H9 (cell line): ENCODE measurements at regions not wholly inside any gene's neighbourhood (a gene's known extent, or its start where the extent isn't known, plus 50 kb on each side); places are given as distances from the start of the nearest gene placed in this dataset.

Experiments
- DNase-seq: peaks from one replicate; pipeline ENCODE4 v3.0.0-alpha.2; 2017
- H2AFZ ChIP-seq: one replicate; pipeline ENCODE4 v1.6.1; 2013; ENCODE audit warnings: mild to moderate bottlenecking, low read length, control low read depth, moderate library complexity
- H2AK5ac ChIP-seq: 2 replicates; pipeline ENCODE4 v1.6.1; 2013; ENCODE audit warnings: low read length, control low read depth, mixed read lengths; ENCODE audit not compliant: insufficient read length
- H2BK120ac ChIP-seq: one replicate; pipeline ENCODE4 v1.6.1; 2013; ENCODE audit warnings: low read depth, mild to moderate bottlenecking, low read length, control low read depth, inconsistent platforms; ENCODE audit not compliant: poor library complexity, severe bottlenecking
- H2BK12ac ChIP-seq: 2 replicates; pipeline ENCODE4 v1.6.1; 2013; ENCODE audit warnings: low read length, control low read depth, mixed read lengths, low read depth; ENCODE audit not compliant: insufficient read length
- H2BK15ac ChIP-seq: 2 replicates; pipeline ENCODE4 v1.6.1; 2013; ENCODE audit warnings: low read depth, low read length, control low read depth
- H2BK20ac ChIP-seq: one replicate; pipeline ENCODE4 v1.6.1; 2013; ENCODE audit warnings: low read depth, mild to moderate bottlenecking, low read length, control low read depth, inconsistent platforms; ENCODE audit not compliant: poor library complexity, severe bottlenecking
- H2BK5ac ChIP-seq: 2 replicates; pipeline ENCODE4 v1.6.1; 2013; ENCODE audit warnings: low read length, control low read depth, mixed read lengths; ENCODE audit not compliant: insufficient read length
- H3K14ac ChIP-seq: 2 replicates; pipeline ENCODE4 v1.6.1; 2013; ENCODE audit warnings: low read length, control low read depth; ENCODE audit not compliant: insufficient read depth
- H3K18ac ChIP-seq: 2 replicates; pipeline ENCODE4 v1.6.1; 2013; ENCODE audit warnings: low read depth, mild to moderate bottlenecking, mixed read lengths, low read length, control low read depth; ENCODE audit not compliant: insufficient read length
- H3K23ac ChIP-seq: 2 replicates; pipeline ENCODE4 v1.6.1; 2013; ENCODE audit warnings: low read length, control low read depth, mixed read lengths, low read depth; ENCODE audit not compliant: insufficient read length
- H3K23me2 ChIP-seq: 2 replicates; pipeline ENCODE4 v1.6.1; 2013; ENCODE audit warnings: low read depth, mild to moderate bottlenecking, mixed read lengths, low read length, control low read depth; ENCODE audit not compliant: insufficient read length, poor library complexity, severe bottlenecking
- H3K27ac ChIP-seq: 2 replicates; pipeline ENCODE4 v1.5.1; 2013; ENCODE audit warnings: low read length, control low read depth, mixed read lengths, low read depth; ENCODE audit not compliant: insufficient read length
- H3K27me3 ChIP-seq: 2 replicates; pipeline ENCODE4 v1.6.1; 2013; ENCODE audit warnings: low read length, control low read depth, inconsistent platforms; ENCODE audit not compliant: insufficient read depth
- H3K4ac ChIP-seq: 2 replicates; pipeline ENCODE4 v1.6.1; 2013; ENCODE audit warnings: low read depth, mild to moderate bottlenecking, control low read depth, inconsistent platforms, low read length, moderate library complexity
- H3K4me1 ChIP-seq: 2 replicates; pipeline ENCODE4 v1.6.1; 2013; ENCODE audit warnings: low read length, control low read depth, inconsistent platforms; ENCODE audit not compliant: insufficient read depth
- H3K4me2 ChIP-seq: 2 replicates; pipeline ENCODE4 v1.6.1; 2013; ENCODE audit warnings: low read length, control low read depth, mixed read lengths; ENCODE audit not compliant: insufficient read length, insufficient read depth
- H3K56ac ChIP-seq: 2 replicates; pipeline ENCODE4 v1.6.1; 2013; ENCODE audit warnings: low read depth, mild to moderate bottlenecking, mixed read lengths, low read length, control low read depth; ENCODE audit not compliant: insufficient read length
- H3K79me1 ChIP-seq: 2 replicates; pipeline ENCODE4 v1.6.1; 2013; ENCODE audit warnings: low read depth, mild to moderate bottlenecking, moderate library complexity, low read length, control low read depth, inconsistent platforms; ENCODE audit not compliant: insufficient read depth, poor library complexity, severe bottlenecking
- H3K79me2 ChIP-seq: 2 replicates; pipeline ENCODE4 v1.6.1; 2013; ENCODE audit warnings: low read length, control low read depth, inconsistent platforms; ENCODE audit not compliant: insufficient read depth
- H3K9ac ChIP-seq: 2 replicates; pipeline ENCODE4 v1.6.1; 2013; ENCODE audit warnings: low read length, control low read depth, mixed read lengths; ENCODE audit not compliant: insufficient read length; ENCODE audit errors: extremely low read depth
- H3K9me3 ChIP-seq: one replicate; pipeline ENCODE4 v1.6.1; 2013; ENCODE audit warnings: low read depth, low read length, inconsistent platforms; ENCODE audit not compliant: control insufficient read depth
- H3T11ph ChIP-seq: one replicate; pipeline ENCODE4 v1.6.1; 2013; ENCODE audit warnings: mild to moderate bottlenecking, low read length, control low read depth, inconsistent platforms
- H4K20me1 ChIP-seq: one replicate; pipeline ENCODE4 v1.6.1; 2013; ENCODE audit not compliant: control insufficient read depth, insufficient read length, insufficient read depth
- H4K5ac ChIP-seq: 2 replicates; pipeline ENCODE4 v1.6.1; 2013; ENCODE audit warnings: low read depth, mild to moderate bottlenecking, mixed read lengths, low read length, control low read depth; ENCODE audit not compliant: insufficient read length
- H4K8ac ChIP-seq: replicated peaks from 2 replicates; pipeline ENCODE4 v1.6.1; 2013; ENCODE audit warnings: low read length, control low read depth, mixed read lengths, low read depth; ENCODE audit not compliant: insufficient read length
- H4K91ac ChIP-seq: 2 replicates; pipeline ENCODE4 v1.6.1; 2013; ENCODE audit warnings: low read depth, mild to moderate bottlenecking, moderate library complexity, mixed read lengths, low read length, control low read depth; ENCODE audit not compliant: insufficient read length
- H3K27ac Mint-ChIP-seq, 3 experiments: 2 replicates in 2 of 3; 3 replicates in 1 of 3; pipeline ENCODE4 v1.8.0; 2020 to 2021; ENCODE audit warnings: mixed read lengths in 3 of 3, mild to moderate bottlenecking in 1 of 3, moderate library complexity in 1 of 3
- H3K27me3 Mint-ChIP-seq: 2 replicates; pipeline ENCODE4 v1.8.0; 2021; ENCODE audit warnings: low read depth, mild to moderate bottlenecking, moderate library complexity, mixed read lengths
- H3K36me3 Mint-ChIP-seq, 3 experiments: 2 replicates in 2 of 3; 3 replicates in 1 of 3; pipeline ENCODE4 v1.8.0; 2020 to 2021; ENCODE audit warnings: low read depth in 3 of 3, mixed read lengths in 3 of 3; ENCODE audit not compliant: insufficient read depth in 1 of 3
- H3K4me1 Mint-ChIP-seq, 2 experiments: 2 replicates each; pipeline ENCODE4 v1.8.0; 2020; ENCODE audit warnings: mixed read lengths in 2 of 2
- H3K4me3 Mint-ChIP-seq, 2 experiments: 2 replicates in 1 of 2; 3 replicates in 1 of 2; pipeline ENCODE4 v1.8.0; 2020 to 2021; ENCODE audit warnings: mild to moderate bottlenecking in 2 of 2, mixed read lengths in 2 of 2, moderate library complexity in 1 of 2
- H3K9me3 Mint-ChIP-seq, 2 experiments: 2 replicates in 1 of 2; 3 replicates in 1 of 2; pipeline ENCODE4 v1.8.0; 2020; ENCODE audit warnings: mild to moderate bottlenecking in 2 of 2, mixed read lengths in 2 of 2, moderate library complexity in 1 of 2
- WGBS: extraction: QIAGEN DNeasy Blood & Tissue Kit; methylation state at CpG from one replicate; pipeline ENCODE4 v1.1.7; 2013; ENCODE audit warnings: missing lambda C conversion rate, low lambda C conversion rate, mixed read lengths; ENCODE audit not compliant: insufficient read length; ENCODE audit errors: extremely low coverage; 5-methylcytosine and 5-hydroxymethylcytosine counted together
- TF ChIP-seq, protein P1 (sequence below): fragments of 200-600 bp; sonication (generic); conservative IDR thresholded peaks from 3 replicates; pipeline ENCODE4 v1.8.0; 2021; ENCODE audit warnings: antibody characterized with exemption, mild to moderate bottlenecking

DNA sequence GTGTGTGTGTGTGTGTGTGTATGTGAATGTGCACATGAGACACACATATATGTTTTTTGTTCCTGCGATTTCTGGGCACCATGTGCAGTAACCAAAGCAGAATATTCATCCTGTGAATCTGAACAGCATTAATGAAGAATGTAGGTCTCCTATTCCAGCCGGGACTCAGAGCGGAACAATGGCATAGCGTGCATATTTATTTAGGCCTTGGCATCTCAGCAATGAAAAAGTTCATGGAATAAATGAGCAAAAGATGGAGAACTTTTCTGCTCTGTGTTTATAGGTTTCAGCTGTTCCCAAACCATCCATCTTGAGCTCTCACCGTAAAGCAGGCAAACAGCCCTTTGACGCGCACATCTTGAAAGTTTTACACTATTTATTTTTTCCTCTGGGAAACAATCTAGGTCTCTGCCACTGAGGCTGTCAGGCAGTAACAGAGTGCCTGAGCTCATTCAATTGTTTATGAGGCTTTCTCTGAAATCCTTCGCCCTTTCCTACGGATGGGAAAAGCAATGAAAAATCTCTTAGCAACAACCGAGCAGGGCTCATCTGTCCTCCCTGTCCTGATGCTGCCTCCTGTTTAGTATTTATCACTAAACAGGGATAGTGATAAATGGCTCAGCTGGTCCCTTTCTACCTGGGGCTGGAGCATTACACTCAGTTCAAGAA is 65.9 kb upstream of the KCNK12 start:
- H3K27me3 Mint-ChIP-seq, result no peaks in the 10 kb centered on the region
- H4K91ac ChIP-seq, result no peak overlapping the region
- no peaks in the 10 kb centered on the region for H3K79me1 ChIP-seq
- H3K18ac ChIP-seq, result no peak overlapping the region
- no peak overlapping the region for H2AFZ ChIP-seq
- TF ChIP-seq, protein P1, sequence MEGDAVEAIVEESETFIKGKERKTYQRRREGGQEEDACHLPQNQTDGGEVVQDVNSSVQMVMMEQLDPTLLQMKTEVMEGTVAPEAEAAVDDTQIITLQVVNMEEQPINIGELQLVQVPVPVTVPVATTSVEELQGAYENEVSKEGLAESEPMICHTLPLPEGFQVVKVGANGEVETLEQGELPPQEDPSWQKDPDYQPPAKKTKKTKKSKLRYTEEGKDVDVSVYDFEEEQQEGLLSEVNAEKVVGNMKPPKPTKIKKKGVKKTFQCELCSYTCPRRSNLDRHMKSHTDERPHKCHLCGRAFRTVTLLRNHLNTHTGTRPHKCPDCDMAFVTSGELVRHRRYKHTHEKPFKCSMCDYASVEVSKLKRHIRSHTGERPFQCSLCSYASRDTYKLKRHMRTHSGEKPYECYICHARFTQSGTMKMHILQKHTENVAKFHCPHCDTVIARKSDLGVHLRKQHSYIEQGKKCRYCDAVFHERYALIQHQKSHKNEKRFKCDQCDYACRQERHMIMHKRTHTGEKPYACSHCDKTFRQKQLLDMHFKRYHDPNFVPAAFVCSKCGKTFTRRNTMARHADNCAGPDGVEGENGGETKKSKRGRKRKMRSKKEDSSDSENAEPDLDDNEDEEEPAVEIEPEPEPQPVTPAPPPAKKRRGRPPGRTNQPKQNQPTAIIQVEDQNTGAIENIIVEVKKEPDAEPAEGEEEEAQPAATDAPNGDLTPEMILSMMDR, result no peak
- no peak overlapping the region for H3K4ac ChIP-seq
- no peak overlapping the region for H4K5ac ChIP-seq
- no peak overlapping the region for H3K23ac ChIP-seq
- H3K27ac Mint-ChIP-seq, result peak overlapping the region in 2 of 3 experiments; percentile 37 to 40; a peak in 2 of 7 replicates
- no peak overlapping the region for H3K9ac ChIP-seq
- H3K4me1 ChIP-seq, result peaks cover 11% of the 10 kb centered on the region; the same call in 1 of the 2 replicates
- no peaks in the 10 kb centered on the region for H4K20me1 ChIP-seq
- no CpG with 5 or more reads among the region's 10 CpGs for WGBS
- H2BK20ac ChIP-seq, result no peak overlapping the region
- no peak overlapping the region for H2AK5ac ChIP-seq
- no peak overlapping the region for H2BK12ac ChIP-seq
- no peak overlapping the region for H2BK120ac ChIP-seq
- no peak overlapping the region for H2BK15ac ChIP-seq
- H3K56ac ChIP-seq, result no peak overlapping the region
- no peaks in the 10 kb centered on the region for H3K27me3 ChIP-seq
- H3K9me3 ChIP-seq, result no peaks in the 10 kb centered on the region
- DNase-seq, result no peak
- no peak overlapping the region for H3K14ac ChIP-seq
- H3K27ac ChIP-seq, result no peak overlapping the region
- peaks cover 43 to 56% of the 10 kb centered on the region in 2 experiments for H3K4me1 Mint-ChIP-seq
- peaks cover 6 to 7% of the 10 kb centered on the region in 2 experiments; a peak in 4 of 5 replicates for H3K9me3 Mint-ChIP-seq
- H3K4me2 ChIP-seq, result peak overlapping the region; percentile 47
- H3K23me2 ChIP-seq, result no peaks in the 10 kb centered on the region
- no peak overlapping the region for H2BK5ac ChIP-seq
- peaks cover 3 to 8% (median 6%) of the 10 kb centered on the region in 3 experiments; a peak in 5 of 7 replicates for H3K36me3 Mint-ChIP-seq
- no peaks in the 10 kb centered on the region for H3K79me2 ChIP-seq
- H4K8ac ChIP-seq, result no peak overlapping the region
- no peak overlapping the region for H3T11ph ChIP-seq
- H3K4me3 Mint-ChIP-seq, result no peak overlapping the region; a peak in 1 of 5 replicates
